Nephron (organoid): ENCODE measurements at regions not wholly inside any gene's neighbourhood (a gene's known extent, or its start where the extent isn't known, plus 50 kb on each side); places are given as distances from the start of the nearest gene placed in this dataset.

Source experiments
- H3K27ac Mint-ChIP-seq, 3 experiments: 2 replicates each; pipeline ENCODE4 v1.8.0; 2020; ENCODE audit warnings: mixed read lengths in 3 of 3, mild to moderate bottlenecking in 2 of 3, moderate library complexity in 1 of 3
- H3K27me3 Mint-ChIP-seq: 2 replicates; pipeline ENCODE4 v1.8.0; 2021; ENCODE audit warnings: low read depth, mild to moderate bottlenecking, moderate library complexity, mixed read lengths
- H3K36me3 Mint-ChIP-seq: 2 replicates; pipeline ENCODE4 v1.8.0; 2020; ENCODE audit warnings: low read depth, mixed read lengths
- H3K4me1 Mint-ChIP-seq: 2 replicates; pipeline ENCODE4 v1.8.0; 2020; ENCODE audit warnings: mixed read lengths
- H3K4me3 Mint-ChIP-seq, 3 experiments: 2 replicates each; pipeline ENCODE4 v1.8.0; 2020; ENCODE audit warnings: mild to moderate bottlenecking in 3 of 3, mixed read lengths in 3 of 3, moderate library complexity in 2 of 3
- H3K9me3 Mint-ChIP-seq: 2 replicates; pipeline ENCODE4 v1.8.0; 2020; ENCODE audit warnings: mixed read lengths
- CTCF ChIP-seq, 3 experiments: fragments of 200-600 bp; sonication (generic); IDR thresholded peaks; one replicate each; pipeline ENCODE4 v1.5.0; 2021; ENCODE audit warnings: antibody characterized with exemption in 3 of 3; ENCODE audit not compliant: unreplicated experiment in 3 of 3

GRCh38 chr3:190746986-190747385 lies 115.5 kb downstream of the GMNC start:
- no peaks in the 10 kb centered on the region for H3K27me3 Mint-ChIP-seq
- peaks cover 11% of the 10 kb centered on the region for H3K4me1 Mint-ChIP-seq

GRCh38 chr3:190746531-190746930 lies 116.0 kb downstream of the GMNC start:
- TF ChIP-seq CTCF (IDR thresholded peaks at IDR 0.05; ENCODE audit: unreplicated experiment in 3 of 3) = no peak
- H3K36me3 Mint-ChIP-seq = no peaks in the 10 kb centered on the region
- H3K9me3 Mint-ChIP-seq = no peaks in the 10 kb centered on the region
- H3K27ac Mint-ChIP-seq = peak overlapping the region in 2 of 3 experiments; percentile 66 to 84
- H3K27me3 Mint-ChIP-seq = no peaks in the 10 kb centered on the region
- no peak overlapping the region for H3K4me3 Mint-ChIP-seq
- H3K4me1 Mint-ChIP-seq = peaks cover 11% of the 10 kb centered on the region

More at GRCh38 chr3:190746986-190747385, 115.5 kb downstream of the GMNC start:
- Mint-ChIP-seq H3K27ac (peak overlapping the region in 2 of 3 experiments; percentile 66 to 84), H3K36me3 (no peaks in the 10 kb centered on the region), H3K4me3 (no peak overlapping the region), H3K9me3 (no peaks in the 10 kb centered on the region)
- TF ChIP-seq CTCF (IDR thresholded peaks at IDR 0.05; ENCODE audit: unreplicated experiment in 3 of 3) = no peak

- no peak overlapping the region for H3K27ac Mint-ChIP-seq
- H3K27me3 Mint-ChIP-seq = no peaks in the 10 kb centered on the region
Observed at GRCh38 chr3:190741788-190742187, 120.7 kb downstream of the GMNC start.

GRCh38 chr3:190739641-190740185 lies 122.8 kb downstream of the GMNC start:
- no peak for TF ChIP-seq CTCF (IDR thresholded peaks at IDR 0.05; ENCODE audit: unreplicated experiment in 3 of 3)
- H3K27me3 Mint-ChIP-seq = no peaks in the 10 kb centered on the region
- H3K36me3 Mint-ChIP-seq = no peaks in the 10 kb centered on the region
- H3K27ac Mint-ChIP-seq = no peak overlapping the region
- no peaks in the 10 kb centered on the region for H3K9me3 Mint-ChIP-seq
- no peak overlapping the region for H3K4me3 Mint-ChIP-seq
- peaks cover 7% of the 10 kb centered on the region for H3K4me1 Mint-ChIP-seq

More at GRCh38 chr3:190741788-190742187, 120.7 kb downstream of the GMNC start:
- TF ChIP-seq CTCF (IDR thresholded peaks at IDR 0.05; ENCODE audit: unreplicated experiment in 3 of 3) = no peak
- no peak overlapping the region for H3K4me3 Mint-ChIP-seq
- H3K4me1 Mint-ChIP-seq = peaks cover 16% of the 10 kb centered on the region
- no peaks in the 10 kb centered on the region for H3K9me3 Mint-ChIP-seq
- H3K36me3 Mint-ChIP-seq = no peaks in the 10 kb centered on the region

GRCh38 chr3:190738636-190739155 lies 123.8 kb downstream of the GMNC start:
- H3K27ac Mint-ChIP-seq = peak overlapping the region in 2 of 3 experiments; percentile 41 to 73
- H3K4me3 Mint-ChIP-seq = no peak overlapping the region
- TF ChIP-seq CTCF (IDR thresholded peaks at IDR 0.05; ENCODE audit: unreplicated experiment in 3 of 3) = no peak
- no peaks in the 10 kb centered on the region for H3K36me3 Mint-ChIP-seq
- peaks cover 12% of the 10 kb centered on the region for H3K4me1 Mint-ChIP-seq
- no peaks in the 10 kb centered on the region for H3K9me3 Mint-ChIP-seq
- no peaks in the 10 kb centered on the region for H3K27me3 Mint-ChIP-seq

GRCh38 chr3:190737446-190737845 lies 125.0 kb downstream of the GMNC start:
- Mint-ChIP-seq H3K4me1 (peaks cover 12% of the 10 kb centered on the region), H3K27me3 (no peaks in the 10 kb centered on the region), H3K36me3 (no peaks in the 10 kb centered on the region), H3K9me3 (no peaks in the 10 kb centered on the region), H3K4me3 (no peak overlapping the region), H3K27ac (no peak overlapping the region)
- TF ChIP-seq CTCF (IDR thresholded peaks at IDR 0.05; ENCODE audit: unreplicated experiment in 3 of 3) = no peak
